ENCODE measurements at regions not wholly inside any gene's neighbourhood (a gene's known extent, or its start where the extent isn't known, plus 50 kb on each side); places are given as distances from the start of the nearest gene placed in this dataset.

- TF ChIP-seq CTCF (IDR thresholded peaks at IDR 0.05) (no peak), POLR2A (IDR thresholded peaks at IDR 0.05) (no peak)
These were observed 69.1 kb upstream of the EP300 start for GRCh38 chr22:41023299-41023623.
